ENCODE measurements at regions not wholly inside any gene's neighbourhood (a gene's known extent, or its start where the extent isn't known, plus 50 kb on each side); places are given as distances from the start of the nearest gene placed in this dataset.

GRCh38 chr9:100667448-100667847 is 89.6 kb downstream of the CAVIN4 start:
- no peaks in the 10 kb centered on the region for H4K20me1 ChIP-seq (ENCODE audit: insufficient read depth)
- DNase-seq: no peak
- H3K79me2 ChIP-seq (ENCODE audit: insufficient read depth): no peaks in the 10 kb centered on the region
- ChIA-PET CTCF (interaction anchor here (1.9 kb wide), 2 partner anchors 12 to 47 kb away, joined by 4 to 6 read pairs; no protein-coding TSS in a partner anchor), POLR2A (no interaction called here)
- no peaks in the 10 kb centered on the region for H3K36me3 ChIP-seq (replicated peaks in 1 of 2; ENCODE audit: control insufficient read depth in 1 of 2, insufficient read depth in 2 of 2, low read length in 1 of 2)
- no peaks in the 10 kb centered on the region for H3K4me1 ChIP-seq (ENCODE audit: control insufficient read depth in 1 of 2, insufficient read depth in 2 of 2, low read depth in 1 of 2, low read length in 1 of 2)
- no peaks in the 10 kb centered on the region for H3F3A ChIP-seq (replicated peaks; ENCODE audit: insufficient read depth)
- no peaks in the 10 kb centered on the region for H3K9me2 ChIP-seq
- H3K27ac ChIP-seq (ENCODE audit: low read depth in 2 of 2, low read length in 1 of 2): no peak overlapping the region
- H3K4me3 ChIP-seq (ENCODE audit: low read depth in 2 of 2, low read length in 1 of 2): no peak overlapping the region
- H3K9ac ChIP-seq: no peak overlapping the region
- 20% methylated on average over 5 of the region's 5 CpGs for WGBS (ENCODE audit: low lambda C conversion rate)
- H3K9me3 ChIP-seq: no peaks in the 10 kb centered on the region
- TF ChIP-seq NRF1 (IDR thresholded peaks at IDR 0.05; ENCODE audit: low read depth, low read length) (no peak), USF1 (IDR thresholded peaks at IDR 0.05; ENCODE audit: borderline replicate concordance, low read depth) (no peak), CTCF (IDR thresholded peaks at IDR 0.05) (no peak), MXI1 (IDR thresholded peaks at IDR 0.05; ENCODE audit: low read depth, low read length) (no peak), RCOR1 (IDR thresholded peaks at IDR 0.05; ENCODE audit: low read length) (no peak), MAX (IDR thresholded peaks at IDR 0.05; ENCODE audit: low read depth) (no peak), TEAD4 (IDR thresholded peaks at IDR 0.05; ENCODE audit: borderline replicate concordance, insufficient read depth) (no peak), SIN3A (IDR thresholded peaks at IDR 0.05; ENCODE audit: borderline replicate concordance, low read depth, low read length) (no peak), ELF1 (IDR thresholded peaks at IDR 0.05) (no peak), FOXM1 (IDR thresholded peaks at IDR 0.05; ENCODE audit: low read depth) (no peak), TCF12 (IDR thresholded peaks at IDR 0.05) (no peak), SMC3 (IDR thresholded peaks at IDR 0.05; ENCODE audit: low read depth, low read length) (no peak), POLR2AphosphoS5 (IDR thresholded peaks at IDR 0.05; ENCODE audit: low read depth, low read length) (no peak)
- H3K4me2 ChIP-seq: no peak overlapping the region
- no peaks in the 10 kb centered on the region for H3K27me3 ChIP-seq (ENCODE audit: insufficient read depth)
- H2AFZ ChIP-seq (ENCODE audit: low read depth): no peak overlapping the region

GRCh38 chr9:100668024-100668423 is 90.1 kb downstream of the CAVIN4 start:
- H3F3A ChIP-seq (replicated peaks; ENCODE audit: insufficient read depth): no peaks in the 10 kb centered on the region
- no peaks in the 10 kb centered on the region for H3K4me1 ChIP-seq (ENCODE audit: control insufficient read depth in 1 of 2, insufficient read depth in 2 of 2, low read depth in 1 of 2, low read length in 1 of 2)
- H4K20me1 ChIP-seq (ENCODE audit: insufficient read depth): no peaks in the 10 kb centered on the region
- H3K79me2 ChIP-seq (ENCODE audit: insufficient read depth): no peaks in the 10 kb centered on the region
- WGBS (ENCODE audit: low lambda C conversion rate): 0% methylated on average over 1 of the region's 6 CpGs
- no peak overlapping the region for H3K9ac ChIP-seq
- H3K36me3 ChIP-seq (replicated peaks in 1 of 2; ENCODE audit: control insufficient read depth in 1 of 2, insufficient read depth in 2 of 2, low read length in 1 of 2): no peaks in the 10 kb centered on the region
- no peak overlapping the region for H3K27ac ChIP-seq (ENCODE audit: low read depth in 2 of 2, low read length in 1 of 2)
- DNase-seq: no peak
- H3K27me3 ChIP-seq (ENCODE audit: insufficient read depth): no peaks in the 10 kb centered on the region
- H2AFZ ChIP-seq (ENCODE audit: low read depth): no peak overlapping the region
- H3K9me2 ChIP-seq: no peaks in the 10 kb centered on the region
- H3K9me3 ChIP-seq: no peaks in the 10 kb centered on the region
- no peak for TF ChIP-seq CHD2 (IDR thresholded peaks at IDR 0.05; ENCODE audit: low read length, partially characterized antibody)
- TF ChIP-seq ZBTB33 (IDR thresholded peaks at IDR 0.05; ENCODE audit: borderline replicate concordance, low read depth): no peak
- TF ChIP-seq RAD21 (IDR thresholded peaks at IDR 0.05; ENCODE audit: low read length): no peak
- TF ChIP-seq CTCF (IDR thresholded peaks at IDR 0.05): no peak
- TF ChIP-seq NRF1 (IDR thresholded peaks at IDR 0.05; ENCODE audit: low read depth, low read length): no peak
- no peak overlapping the region for H3K4me2 ChIP-seq
- no peak overlapping the region for H3K4me3 ChIP-seq (ENCODE audit: low read depth in 2 of 2, low read length in 1 of 2)
- CTCF ChIA-PET: interaction anchor here (1.9 kb wide), 2 partner anchors 12 to 47 kb away, joined by 4 to 6 read pairs; no protein-coding TSS in a partner anchor
- POLR2A ChIA-PET: no interaction called here

All from SK-N-SH (cell line).